ENCODE measurements at regions not wholly inside any gene's neighbourhood (a gene's known extent, or its start where the extent isn't known, plus 50 kb on each side); places are given as distances from the start of the nearest gene placed in this dataset.

- Histone ChIP-seq H3K36me3 (no peaks in the 10 kb centered on the region), H3K9me3 (no peaks in the 10 kb centered on the region), H3K4me1 (no peaks in the 10 kb centered on the region), H3K4me3 (ENCODE audit: low read depth, low read length) (no peak overlapping the region), H3K27me3 (no peaks in the 10 kb centered on the region)
- DNase-seq, result no peak
- TF ChIP-seq CTCF (IDR thresholded peaks at IDR 0.05; ENCODE audit: low read depth, low read length), result no peak
Measured at GRCh38 chr9:565528-565927, 276.0 kb upstream of the DMRT1 start.

GRCh38 chr9:567128-567746 lies 274.3 kb upstream of the DMRT1 start:
- Histone ChIP-seq H3K36me3 (no peaks in the 10 kb centered on the region), H3K27me3 (no peaks in the 10 kb centered on the region), H3K4me3 (ENCODE audit: low read depth, low read length) (no peak overlapping the region), H3K4me1 (no peaks in the 10 kb centered on the region), H3K9me3 (no peaks in the 10 kb centered on the region)
- DNase-seq, result no peak
- no peak for TF ChIP-seq CTCF (IDR thresholded peaks at IDR 0.05; ENCODE audit: low read depth, low read length)

- Histone ChIP-seq H3K9me3 (no peaks in the 10 kb centered on the region), H3K4me3 (ENCODE audit: low read depth, low read length) (no peak overlapping the region), H3K27me3 (no peaks in the 10 kb centered on the region), H3K36me3 (no peaks in the 10 kb centered on the region), H3K4me1 (no peaks in the 10 kb centered on the region)
- no peak for TF ChIP-seq CTCF (IDR thresholded peaks at IDR 0.05; ENCODE audit: low read depth, low read length)
- no peak for DNase-seq
Measured at GRCh38 chr9:567747-568305, 273.7 kb upstream of the DMRT1 start.

- Histone ChIP-seq H3K36me3 (no peaks in the 10 kb centered on the region), H3K27me3 (no peaks in the 10 kb centered on the region), H3K4me1 (no peaks in the 10 kb centered on the region), H3K4me3 (ENCODE audit: low read depth, low read length) (no peak overlapping the region), H3K9me3 (no peaks in the 10 kb centered on the region)
- DNase-seq, result no peak
- no peak for TF ChIP-seq CTCF (IDR thresholded peaks at IDR 0.05; ENCODE audit: low read depth, low read length)
Measured at GRCh38 chr9:569296-569695, 272.2 kb upstream of the DMRT1 start.

- Histone ChIP-seq H3K9me3 (no peaks in the 10 kb centered on the region), H3K27me3 (no peaks in the 10 kb centered on the region), H3K36me3 (no peaks in the 10 kb centered on the region), H3K4me1 (no peaks in the 10 kb centered on the region), H3K4me3 (ENCODE audit: low read depth, low read length) (no peak overlapping the region)
- DNase-seq, result no peak
- TF ChIP-seq CTCF (IDR thresholded peaks at IDR 0.05; ENCODE audit: low read depth, low read length), result no peak
Measured at GRCh38 chr9:570187-570586, 271.3 kb upstream of the DMRT1 start.

GRCh38 chr9:571066-571465 lies 270.4 kb upstream of the DMRT1 start:
- H3K4me3 ChIP-seq (ENCODE audit: low read depth, low read length), result no peak overlapping the region
- no peak for DNase-seq

More at GRCh38 chr9:571066-571465, 270.4 kb upstream of the DMRT1 start:
- no peak for TF ChIP-seq CTCF (IDR thresholded peaks at IDR 0.05; ENCODE audit: low read depth, low read length)
- H3K36me3 ChIP-seq, result no peaks in the 10 kb centered on the region
- H3K27me3 ChIP-seq, result no peaks in the 10 kb centered on the region
- H3K9me3 ChIP-seq, result no peaks in the 10 kb centered on the region
- no peaks in the 10 kb centered on the region for H3K4me1 ChIP-seq
